ENCODE measurements at regions not wholly inside any gene's neighbourhood (a gene's known extent, or its start where the extent isn't known, plus 50 kb on each side); places are given as distances from the start of the nearest gene placed in this dataset.

DNA sequence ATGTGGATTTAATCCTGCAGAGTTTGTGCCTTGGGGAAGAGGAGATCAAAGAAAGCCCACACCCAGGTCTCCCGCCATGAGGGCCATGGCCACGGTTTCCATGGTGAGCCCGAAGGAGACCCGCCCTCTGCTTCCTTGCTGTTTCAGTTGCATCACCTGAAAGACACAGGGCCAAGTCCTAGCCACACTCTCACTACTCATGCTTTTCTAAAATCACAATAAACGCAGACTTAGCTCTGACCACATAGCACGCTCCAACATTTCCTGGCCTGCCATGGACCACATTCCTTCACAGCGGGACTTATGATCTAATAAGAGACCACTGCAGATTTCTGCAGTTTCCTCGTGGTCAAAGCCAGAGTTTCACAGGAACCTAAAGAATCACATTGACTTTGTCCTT, 426.0 kb upstream of the NR3C2 start:
- TF ChIP-seq, protein P1, sequence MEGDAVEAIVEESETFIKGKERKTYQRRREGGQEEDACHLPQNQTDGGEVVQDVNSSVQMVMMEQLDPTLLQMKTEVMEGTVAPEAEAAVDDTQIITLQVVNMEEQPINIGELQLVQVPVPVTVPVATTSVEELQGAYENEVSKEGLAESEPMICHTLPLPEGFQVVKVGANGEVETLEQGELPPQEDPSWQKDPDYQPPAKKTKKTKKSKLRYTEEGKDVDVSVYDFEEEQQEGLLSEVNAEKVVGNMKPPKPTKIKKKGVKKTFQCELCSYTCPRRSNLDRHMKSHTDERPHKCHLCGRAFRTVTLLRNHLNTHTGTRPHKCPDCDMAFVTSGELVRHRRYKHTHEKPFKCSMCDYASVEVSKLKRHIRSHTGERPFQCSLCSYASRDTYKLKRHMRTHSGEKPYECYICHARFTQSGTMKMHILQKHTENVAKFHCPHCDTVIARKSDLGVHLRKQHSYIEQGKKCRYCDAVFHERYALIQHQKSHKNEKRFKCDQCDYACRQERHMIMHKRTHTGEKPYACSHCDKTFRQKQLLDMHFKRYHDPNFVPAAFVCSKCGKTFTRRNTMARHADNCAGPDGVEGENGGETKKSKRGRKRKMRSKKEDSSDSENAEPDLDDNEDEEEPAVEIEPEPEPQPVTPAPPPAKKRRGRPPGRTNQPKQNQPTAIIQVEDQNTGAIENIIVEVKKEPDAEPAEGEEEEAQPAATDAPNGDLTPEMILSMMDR (IDR thresholded peaks at IDR 0.05): no peak
- TF ChIP-seq NRF1 (IDR thresholded peaks at IDR 0.05; ENCODE audit: low read depth, low read length): no peak
- TF ChIP-seq ELF1 (IDR thresholded peaks at IDR 0.05): no peak
- no peak for TF ChIP-seq SMC3 (IDR thresholded peaks at IDR 0.05; ENCODE audit: low read depth, low read length)
- TF ChIP-seq, protein P2, sequence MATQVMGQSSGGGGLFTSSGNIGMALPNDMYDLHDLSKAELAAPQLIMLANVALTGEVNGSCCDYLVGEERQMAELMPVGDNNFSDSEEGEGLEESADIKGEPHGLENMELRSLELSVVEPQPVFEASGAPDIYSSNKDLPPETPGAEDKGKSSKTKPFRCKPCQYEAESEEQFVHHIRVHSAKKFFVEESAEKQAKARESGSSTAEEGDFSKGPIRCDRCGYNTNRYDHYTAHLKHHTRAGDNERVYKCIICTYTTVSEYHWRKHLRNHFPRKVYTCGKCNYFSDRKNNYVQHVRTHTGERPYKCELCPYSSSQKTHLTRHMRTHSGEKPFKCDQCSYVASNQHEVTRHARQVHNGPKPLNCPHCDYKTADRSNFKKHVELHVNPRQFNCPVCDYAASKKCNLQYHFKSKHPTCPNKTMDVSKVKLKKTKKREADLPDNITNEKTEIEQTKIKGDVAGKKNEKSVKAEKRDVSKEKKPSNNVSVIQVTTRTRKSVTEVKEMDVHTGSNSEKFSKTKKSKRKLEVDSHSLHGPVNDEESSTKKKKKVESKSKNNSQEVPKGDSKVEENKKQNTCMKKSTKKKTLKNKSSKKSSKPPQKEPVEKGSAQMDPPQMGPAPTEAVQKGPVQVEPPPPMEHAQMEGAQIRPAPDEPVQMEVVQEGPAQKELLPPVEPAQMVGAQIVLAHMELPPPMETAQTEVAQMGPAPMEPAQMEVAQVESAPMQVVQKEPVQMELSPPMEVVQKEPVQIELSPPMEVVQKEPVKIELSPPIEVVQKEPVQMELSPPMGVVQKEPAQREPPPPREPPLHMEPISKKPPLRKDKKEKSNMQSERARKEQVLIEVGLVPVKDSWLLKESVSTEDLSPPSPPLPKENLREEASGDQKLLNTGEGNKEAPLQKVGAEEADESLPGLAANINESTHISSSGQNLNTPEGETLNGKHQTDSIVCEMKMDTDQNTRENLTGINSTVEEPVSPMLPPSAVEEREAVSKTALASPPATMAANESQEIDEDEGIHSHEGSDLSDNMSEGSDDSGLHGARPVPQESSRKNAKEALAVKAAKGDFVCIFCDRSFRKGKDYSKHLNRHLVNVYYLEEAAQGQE (IDR thresholded peaks at IDR 0.05; ENCODE audit: low read depth, low read length): no peak
- TF ChIP-seq, protein P3, sequence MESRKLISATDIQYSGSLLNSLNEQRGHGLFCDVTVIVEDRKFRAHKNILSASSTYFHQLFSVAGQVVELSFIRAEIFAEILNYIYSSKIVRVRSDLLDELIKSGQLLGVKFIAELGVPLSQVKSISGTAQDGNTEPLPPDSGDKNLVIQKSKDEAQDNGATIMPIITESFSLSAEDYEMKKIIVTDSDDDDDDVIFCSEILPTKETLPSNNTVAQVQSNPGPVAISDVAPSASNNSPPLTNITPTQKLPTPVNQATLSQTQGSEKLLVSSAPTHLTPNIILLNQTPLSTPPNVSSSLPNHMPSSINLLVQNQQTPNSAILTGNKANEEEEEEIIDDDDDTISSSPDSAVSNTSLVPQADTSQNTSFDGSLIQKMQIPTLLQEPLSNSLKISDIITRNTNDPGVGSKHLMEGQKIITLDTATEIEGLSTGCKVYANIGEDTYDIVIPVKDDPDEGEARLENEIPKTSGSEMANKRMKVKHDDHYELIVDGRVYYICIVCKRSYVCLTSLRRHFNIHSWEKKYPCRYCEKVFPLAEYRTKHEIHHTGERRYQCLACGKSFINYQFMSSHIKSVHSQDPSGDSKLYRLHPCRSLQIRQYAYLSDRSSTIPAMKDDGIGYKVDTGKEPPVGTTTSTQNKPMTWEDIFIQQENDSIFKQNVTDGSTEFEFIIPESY (IDR thresholded peaks at IDR 0.05; ENCODE audit: borderline replicate concordance, low read depth): no peak

All from SK-N-SH (cell line).